ENCODE measurements at regions not wholly inside any gene's neighbourhood (a gene's known extent, or its start where the extent isn't known, plus 50 kb on each side); places are given as distances from the start of the nearest gene placed in this dataset.

GRCh38 chr16:13633391-13633861 lies 286.5 kb upstream of the ERCC4 start:
- no peak overlapping the region for H3K4me2 ChIP-seq (ENCODE audit: low read length)
- H3K4me3 ChIP-seq (ENCODE audit: low read length) = no peak overlapping the region
- no peaks in the 10 kb centered on the region for H3K9me3 ChIP-seq (replicated peaks; ENCODE audit: low read length)
- H3K36me3 ChIP-seq (ENCODE audit: insufficient read depth, low read length) = no peaks in the 10 kb centered on the region
- H3K4me1 ChIP-seq (ENCODE audit: control insufficient read depth, insufficient read depth, low read length) = no peaks in the 10 kb centered on the region
- no peaks in the 10 kb centered on the region for H3K27me3 ChIP-seq (ENCODE audit: control insufficient read depth, insufficient read depth, low read length)
- H3K9ac ChIP-seq (ENCODE audit: low read depth, low read length) = no peak overlapping the region

- H3K36me3 ChIP-seq (ENCODE audit: insufficient read depth, low read length) = no peaks in the 10 kb centered on the region
- no peaks in the 10 kb centered on the region for H3K4me1 ChIP-seq (ENCODE audit: control insufficient read depth, insufficient read depth, low read length)
- H3K4me2 ChIP-seq (ENCODE audit: low read length) = no peak overlapping the region
- H3K4me3 ChIP-seq (ENCODE audit: low read length) = no peak overlapping the region
- no peaks in the 10 kb centered on the region for H3K9me3 ChIP-seq (replicated peaks; ENCODE audit: low read length)
- H3K27me3 ChIP-seq (ENCODE audit: control insufficient read depth, insufficient read depth, low read length) = no peaks in the 10 kb centered on the region
- no peak overlapping the region for H3K9ac ChIP-seq (ENCODE audit: low read depth, low read length)
Observed at GRCh38 chr16:13634253-13634652, 285.7 kb upstream of the ERCC4 start.

- Histone ChIP-seq H3K4me3 (ENCODE audit: low read length) (no peak overlapping the region), H3K4me1 (ENCODE audit: control insufficient read depth, insufficient read depth, low read length) (no peaks in the 10 kb centered on the region), H3K9ac (ENCODE audit: low read depth, low read length) (no peak overlapping the region), H3K9me3 (replicated peaks; ENCODE audit: low read length) (no peaks in the 10 kb centered on the region), H3K27me3 (ENCODE audit: control insufficient read depth, insufficient read depth, low read length) (no peaks in the 10 kb centered on the region), H3K4me2 (ENCODE audit: low read length) (no peak overlapping the region), H3K36me3 (ENCODE audit: insufficient read depth, low read length) (no peaks in the 10 kb centered on the region)
Observed at GRCh38 chr16:13634959-13635358, 285.0 kb upstream of the ERCC4 start.

DNA sequence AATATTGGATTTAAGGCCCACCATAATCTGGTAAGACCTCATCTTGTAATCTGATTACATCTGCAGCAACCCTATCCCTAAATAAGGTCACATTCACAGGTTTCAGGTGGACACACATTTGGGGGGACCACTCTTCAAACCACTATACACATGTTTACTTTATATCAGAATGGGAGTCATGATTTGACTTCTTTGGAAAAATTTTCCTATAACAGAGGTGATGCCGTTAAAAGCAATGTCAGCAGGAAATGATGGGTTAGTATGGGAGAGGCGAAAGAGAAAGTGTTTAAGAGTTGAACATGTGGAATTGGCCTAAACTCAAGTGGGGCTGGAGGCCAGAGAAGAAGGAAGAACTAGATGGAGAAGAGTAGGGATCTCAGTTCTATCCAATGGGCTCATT lies 281.7 kb upstream of the ERCC4 start:
- no peak overlapping the region for H3K4me3 ChIP-seq (ENCODE audit: low read length)
- H3K27me3 ChIP-seq (ENCODE audit: control insufficient read depth, insufficient read depth, low read length) = no peaks in the 10 kb centered on the region
- H3K9me3 ChIP-seq (replicated peaks; ENCODE audit: low read length) = no peaks in the 10 kb centered on the region
- H3K4me2 ChIP-seq (ENCODE audit: low read length) = no peak overlapping the region
- H3K4me1 ChIP-seq (ENCODE audit: control insufficient read depth, insufficient read depth, low read length) = no peaks in the 10 kb centered on the region
- no peaks in the 10 kb centered on the region for H3K36me3 ChIP-seq (ENCODE audit: insufficient read depth, low read length)
- no peak overlapping the region for H3K9ac ChIP-seq (ENCODE audit: low read depth, low read length)

DNA sequence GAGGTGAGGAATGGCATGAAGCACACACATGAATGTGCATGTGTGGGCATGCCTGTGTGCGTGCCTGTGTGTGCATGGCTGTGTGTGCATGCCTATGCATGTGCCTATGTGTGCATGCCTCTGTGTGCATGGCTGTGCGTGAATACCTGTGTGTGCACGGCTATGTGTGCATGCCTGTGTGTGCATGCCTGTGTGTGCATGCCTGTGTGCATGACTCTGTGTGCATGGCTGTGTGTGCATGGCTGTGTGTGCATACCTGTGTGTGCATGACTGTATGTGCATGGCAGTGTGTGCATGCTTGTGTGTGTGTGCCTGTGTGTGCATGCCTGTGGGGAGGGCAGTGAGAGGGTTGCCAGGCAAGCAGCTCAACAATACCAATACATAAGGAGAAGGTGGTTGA lies 276.5 kb upstream of the ERCC4 start:
- no peaks in the 10 kb centered on the region for H3K36me3 ChIP-seq (ENCODE audit: insufficient read depth, low read length)

GRCh38 chr16:13645601-13646245 lies 274.2 kb upstream of the ERCC4 start:
- no peak overlapping the region for H3K9ac ChIP-seq (ENCODE audit: low read depth, low read length)
- no peaks in the 10 kb centered on the region for H3K36me3 ChIP-seq (ENCODE audit: insufficient read depth, low read length)
- H3K27me3 ChIP-seq (ENCODE audit: control insufficient read depth, insufficient read depth, low read length) = peaks cover 6% of the 10 kb centered on the region
- H3K4me1 ChIP-seq (ENCODE audit: control insufficient read depth, insufficient read depth, low read length) = no peaks in the 10 kb centered on the region
- H3K4me3 ChIP-seq (ENCODE audit: low read length) = no peak overlapping the region
- H3K4me2 ChIP-seq (ENCODE audit: low read length) = no peak overlapping the region
- H3K9me3 ChIP-seq (replicated peaks; ENCODE audit: low read length) = no peaks in the 10 kb centered on the region

More for the DNA sequence above, 276.5 kb upstream of the ERCC4 start:
- Histone ChIP-seq H3K4me3 (ENCODE audit: low read length) (no peak overlapping the region), H3K9me3 (replicated peaks; ENCODE audit: low read length) (no peaks in the 10 kb centered on the region), H3K27me3 (ENCODE audit: control insufficient read depth, insufficient read depth, low read length) (peaks cover 2% of the 10 kb centered on the region), H3K9ac (ENCODE audit: low read depth, low read length) (no peak overlapping the region), H3K4me2 (ENCODE audit: low read length) (no peak overlapping the region), H3K4me1 (ENCODE audit: control insufficient read depth, insufficient read depth, low read length) (no peaks in the 10 kb centered on the region)

DNA sequence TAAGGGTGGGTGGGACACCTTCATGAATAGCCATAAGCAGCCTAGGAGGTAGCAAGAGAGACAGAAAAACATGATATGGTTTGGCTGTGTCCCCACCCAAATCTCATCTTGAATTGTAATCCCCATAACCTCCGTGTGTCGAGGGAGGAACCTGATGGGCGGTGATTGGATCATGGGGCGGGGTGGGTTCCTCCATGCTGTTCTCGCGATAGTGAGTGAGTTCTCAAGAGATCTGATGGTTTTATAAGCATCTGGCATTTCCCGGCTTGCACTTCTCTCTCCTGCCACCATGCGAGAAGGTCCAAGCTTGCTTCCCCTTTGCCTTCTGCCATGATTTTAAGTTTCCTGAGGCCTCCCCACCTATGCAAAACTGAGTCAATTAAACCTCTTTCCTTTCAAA lies 259.1 kb upstream of the ERCC4 start:
- Histone ChIP-seq H3K4me3 (ENCODE audit: low read length) (no peak overlapping the region), H3K4me1 (ENCODE audit: control insufficient read depth, insufficient read depth, low read length) (no peaks in the 10 kb centered on the region), H3K27me3 (ENCODE audit: control insufficient read depth, insufficient read depth, low read length) (peaks cover 7% of the 10 kb centered on the region), H3K4me2 (ENCODE audit: low read length) (no peak overlapping the region), H3K9me3 (replicated peaks; ENCODE audit: low read length) (no peaks in the 10 kb centered on the region), H3K9ac (ENCODE audit: low read depth, low read length) (no peak overlapping the region), H3K36me3 (ENCODE audit: insufficient read depth, low read length) (no peaks in the 10 kb centered on the region)

- no peak overlapping the region for H3K4me2 ChIP-seq (ENCODE audit: low read length)
- H3K36me3 ChIP-seq (ENCODE audit: insufficient read depth, low read length) = no peaks in the 10 kb centered on the region
- no peaks in the 10 kb centered on the region for H3K4me1 ChIP-seq (ENCODE audit: control insufficient read depth, insufficient read depth, low read length)
- no peak overlapping the region for H3K4me3 ChIP-seq (ENCODE audit: low read length)
- no peak overlapping the region for H3K9ac ChIP-seq (ENCODE audit: low read depth, low read length)
- peaks cover 3% of the 10 kb centered on the region for H3K27me3 ChIP-seq (ENCODE audit: control insufficient read depth, insufficient read depth, low read length)
- no peaks in the 10 kb centered on the region for H3K9me3 ChIP-seq (replicated peaks; ENCODE audit: low read length)
Observed at GRCh38 chr16:13665876-13666275, 254.1 kb upstream of the ERCC4 start.

- Histone ChIP-seq H3K4me2 (ENCODE audit: low read length) (no peak overlapping the region), H3K36me3 (ENCODE audit: insufficient read depth, low read length) (no peaks in the 10 kb centered on the region), H3K4me3 (ENCODE audit: low read length) (no peak overlapping the region), H3K27me3 (ENCODE audit: control insufficient read depth, insufficient read depth, low read length) (no peaks in the 10 kb centered on the region), H3K9me3 (replicated peaks; ENCODE audit: low read length) (no peaks in the 10 kb centered on the region), H3K4me1 (ENCODE audit: control insufficient read depth, insufficient read depth, low read length) (no peaks in the 10 kb centered on the region), H3K9ac (ENCODE audit: low read depth, low read length) (no peak overlapping the region)
Observed at GRCh38 chr16:13672196-13672595, 247.8 kb upstream of the ERCC4 start.

DNA sequence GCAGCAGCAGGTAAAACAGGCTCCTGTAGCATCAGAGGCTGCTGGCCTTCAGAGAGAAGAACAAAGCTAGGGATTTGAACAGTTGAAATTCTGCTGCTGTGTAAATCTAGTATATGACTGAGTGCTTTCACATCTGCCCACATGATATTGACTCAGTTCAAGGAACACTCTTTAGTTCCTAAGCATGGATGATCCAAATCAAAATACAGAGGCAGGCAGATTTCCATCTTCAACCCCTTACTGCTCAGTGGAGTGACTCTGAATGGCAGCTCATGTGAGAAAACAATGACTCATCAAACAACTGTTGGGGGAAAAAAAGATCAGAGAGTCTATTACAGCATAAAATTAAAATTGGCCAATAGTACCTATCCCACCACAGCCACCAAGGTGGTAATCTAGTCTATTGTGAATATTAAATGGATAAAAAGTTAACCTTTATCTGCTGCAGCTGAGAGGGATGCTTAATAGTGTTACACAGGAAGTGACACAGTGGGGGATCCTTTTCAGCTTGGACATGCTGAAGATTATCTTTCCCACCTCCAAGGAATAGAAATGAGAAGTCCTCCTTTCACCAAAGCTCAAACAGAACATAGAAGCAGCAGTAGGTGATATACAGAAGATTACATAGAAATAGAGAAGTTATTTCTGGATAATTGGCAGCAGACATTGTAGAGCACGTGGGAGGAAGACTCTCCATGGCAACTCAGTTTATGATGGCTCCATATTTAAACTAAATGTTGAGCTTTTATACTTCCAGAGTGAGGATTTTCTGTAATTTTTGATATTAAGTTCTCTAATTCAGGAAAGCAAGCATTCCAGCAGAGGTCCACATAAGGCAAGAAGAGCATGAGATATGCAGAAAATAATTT lies 239.7 kb upstream of the ERCC4 start:
- Histone ChIP-seq H3K4me1 (ENCODE audit: control insufficient read depth, insufficient read depth, low read length) (no peaks in the 10 kb centered on the region), H3K36me3 (ENCODE audit: insufficient read depth, low read length) (no peaks in the 10 kb centered on the region), H3K9me3 (replicated peaks; ENCODE audit: low read length) (no peaks in the 10 kb centered on the region), H3K27me3 (ENCODE audit: control insufficient read depth, insufficient read depth, low read length) (no peaks in the 10 kb centered on the region), H3K9ac (ENCODE audit: low read depth, low read length) (no peak overlapping the region), H3K4me3 (ENCODE audit: low read length) (no peak overlapping the region), H3K4me2 (ENCODE audit: low read length) (no peak overlapping the region)

GRCh38 chr16:13684819-13685563 lies 235.0 kb upstream of the ERCC4 start:
- Histone ChIP-seq H3K27me3 (ENCODE audit: control insufficient read depth, insufficient read depth, low read length) (no peaks in the 10 kb centered on the region), H3K4me3 (ENCODE audit: low read length) (no peak overlapping the region), H3K4me1 (ENCODE audit: control insufficient read depth, insufficient read depth, low read length) (no peaks in the 10 kb centered on the region), H3K36me3 (ENCODE audit: insufficient read depth, low read length) (no peaks in the 10 kb centered on the region), H3K9me3 (replicated peaks; ENCODE audit: low read length) (no peaks in the 10 kb centered on the region), H3K4me2 (ENCODE audit: low read length) (no peak overlapping the region), H3K9ac (ENCODE audit: low read depth, low read length) (no peak overlapping the region)
